C1 segment of cervical spinal cord (tissue), 14 donors: ENCODE measurements at regions not wholly inside any gene's neighbourhood (a gene's known extent, or its start where the extent isn't known, plus 50 kb on each side); places are given as distances from the start of the nearest gene placed in this dataset.

Experiments
- DNase-seq, 14 donors: peaks; one replicate each; lab custom pipeline; 2025; lab: John Stamatoyannopoulos, UW

DNA sequence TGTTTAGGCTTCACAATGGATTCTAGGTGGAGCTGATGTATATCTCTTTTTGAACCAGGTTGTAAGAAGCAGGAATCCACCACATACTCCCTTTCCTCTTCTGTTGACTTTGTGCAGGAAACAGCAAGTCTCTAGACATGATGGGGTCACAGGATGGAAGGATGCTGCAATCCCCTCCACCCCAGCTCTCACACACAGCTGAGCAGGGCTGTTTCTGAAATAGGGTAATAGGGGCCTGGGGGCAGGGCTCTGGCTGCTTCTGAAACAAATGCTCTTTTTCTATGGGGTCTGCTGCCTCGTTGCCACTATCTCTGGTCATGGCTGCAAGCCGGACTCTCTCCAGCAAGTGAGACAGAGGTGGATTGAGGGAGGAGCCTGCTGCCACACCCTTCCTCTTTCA lies 148.9 kb downstream of the SOX11 start:
- DNase-seq = no peak

DNA sequence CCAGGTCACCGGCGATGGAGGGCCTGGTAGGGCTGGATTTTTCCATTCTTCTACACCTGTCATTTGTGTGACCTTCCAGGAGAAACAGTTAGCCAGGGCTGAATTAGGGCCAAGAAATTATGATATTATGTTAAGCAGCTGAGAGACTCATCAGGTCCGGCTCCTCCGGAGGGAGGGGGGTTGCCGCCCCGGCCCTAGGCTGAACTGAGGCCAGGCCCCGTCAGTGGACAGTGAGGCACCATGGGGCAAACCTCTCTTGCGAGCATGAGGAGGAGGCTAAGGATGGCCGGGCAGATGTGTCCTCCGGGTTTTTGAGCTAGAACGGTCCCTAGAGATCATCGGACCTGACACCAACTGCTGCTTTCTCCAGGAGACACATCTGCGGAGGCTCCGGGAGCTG lies 150.1 kb downstream of the SOX11 start:
- DNase-seq = no peak

- DNase-seq = no peak
Measured at GRCh38 chr2:5845798-5846330, 153.7 kb downstream of the SOX11 start.

DNA sequence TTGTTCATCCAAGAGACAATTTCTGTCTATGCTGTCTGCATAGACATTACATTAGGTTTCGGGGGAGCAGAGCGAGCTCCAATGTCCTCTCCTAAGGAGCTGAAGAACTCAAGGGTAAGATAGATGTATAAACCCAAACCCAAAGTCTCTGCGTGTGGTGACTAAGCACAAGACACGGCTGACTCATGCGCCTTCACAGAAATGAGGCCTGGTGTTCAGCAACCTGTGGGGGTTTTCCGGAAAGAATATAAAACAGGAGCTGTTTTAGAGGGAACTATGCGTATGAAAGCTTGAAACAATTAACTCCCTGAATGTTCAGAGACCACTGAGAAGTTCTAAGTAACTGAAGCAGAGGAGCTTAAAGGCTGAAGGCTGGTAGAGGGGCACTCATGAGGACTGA lies 154.7 kb downstream of the SOX11 start:
- DNase-seq = no peak

GRCh38 chr2:5849562-5849961 lies 157.4 kb downstream of the SOX11 start:
- no peak for DNase-seq

DNA sequence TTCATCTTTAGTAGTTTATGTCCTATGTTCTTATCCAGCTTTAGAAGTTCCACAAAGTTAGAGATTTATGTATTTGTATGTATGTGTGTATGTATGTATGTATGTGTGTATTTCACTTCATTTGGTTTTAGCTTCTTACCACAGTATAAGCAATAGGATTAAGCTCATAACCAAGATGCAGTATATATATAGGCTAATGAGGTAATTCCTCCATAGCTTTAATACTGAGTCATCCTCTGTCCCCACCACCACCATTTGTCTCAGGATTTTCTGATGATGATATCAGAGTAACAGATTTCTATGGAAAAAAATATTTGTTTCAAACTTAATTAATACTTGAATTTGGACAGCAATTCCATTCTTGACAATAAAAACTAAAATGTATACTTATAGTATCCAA lies 159.2 kb downstream of the SOX11 start:
- no peak for DNase-seq

DNA sequence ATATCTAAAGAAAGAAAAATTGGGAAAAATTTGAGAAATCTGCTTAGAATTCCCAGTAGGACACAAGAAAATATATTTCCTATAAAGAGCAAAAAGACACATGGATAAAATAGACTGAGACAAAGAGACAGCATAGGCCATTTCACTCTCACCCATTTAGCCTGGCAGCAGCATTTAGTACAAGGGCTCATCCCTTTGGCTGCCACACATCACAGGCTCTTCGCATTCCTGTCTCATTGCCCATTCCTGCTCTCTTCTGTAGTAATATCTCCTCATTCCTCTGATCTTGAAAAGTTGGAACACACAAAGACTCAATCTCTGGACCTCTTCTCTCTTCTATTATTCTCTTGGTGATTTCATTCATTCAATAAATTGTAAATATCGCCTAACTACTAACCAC lies 162.6 kb downstream of the SOX11 start:
- DNase-seq = no peak

DNA sequence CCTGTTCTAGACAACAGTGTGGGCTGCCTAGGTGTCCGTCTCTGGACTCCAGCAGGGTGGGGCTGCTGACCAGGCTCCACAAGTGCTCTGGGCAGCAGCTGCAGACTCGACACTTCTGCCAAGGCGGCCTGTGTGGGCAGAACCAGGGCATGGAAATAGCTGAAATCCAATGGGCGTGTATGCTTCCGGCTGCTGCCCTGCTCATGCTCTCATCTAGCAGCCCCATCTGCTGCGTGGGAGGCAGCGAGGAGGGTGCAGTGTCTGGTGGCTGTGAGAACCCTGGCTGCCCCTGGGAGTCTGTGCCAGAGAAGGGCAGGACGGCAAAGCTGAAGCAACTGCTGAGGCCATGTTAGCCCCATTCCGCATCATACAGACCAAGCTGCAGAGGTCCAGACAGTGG lies 174.9 kb downstream of the SOX11 start:
- DNase-seq = no peak

DNA sequence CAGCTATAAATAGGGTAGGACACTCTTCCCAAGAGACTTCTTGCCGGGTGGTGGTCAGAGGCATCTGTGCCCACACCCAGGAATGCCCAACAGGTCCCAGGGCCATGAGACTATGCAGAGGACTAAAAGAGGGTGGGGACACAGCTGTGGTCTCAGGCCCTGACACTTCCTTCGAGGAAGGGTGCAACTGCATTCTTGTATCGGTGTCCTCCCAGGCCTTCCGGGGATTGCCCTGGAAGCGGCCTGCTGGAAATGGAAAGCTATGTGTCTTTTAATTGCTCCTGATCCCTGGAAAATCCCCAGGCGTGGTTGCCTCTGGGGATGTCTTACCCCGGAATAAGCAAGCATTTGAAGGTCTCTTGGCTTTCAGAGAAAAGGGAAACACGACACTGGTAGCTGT lies 176.7 kb downstream of the SOX11 start:
- no peak for DNase-seq

GRCh38 chr2:5869936-5870335 lies 177.8 kb downstream of the SOX11 start:
- DNase-seq = no peak

DNA sequence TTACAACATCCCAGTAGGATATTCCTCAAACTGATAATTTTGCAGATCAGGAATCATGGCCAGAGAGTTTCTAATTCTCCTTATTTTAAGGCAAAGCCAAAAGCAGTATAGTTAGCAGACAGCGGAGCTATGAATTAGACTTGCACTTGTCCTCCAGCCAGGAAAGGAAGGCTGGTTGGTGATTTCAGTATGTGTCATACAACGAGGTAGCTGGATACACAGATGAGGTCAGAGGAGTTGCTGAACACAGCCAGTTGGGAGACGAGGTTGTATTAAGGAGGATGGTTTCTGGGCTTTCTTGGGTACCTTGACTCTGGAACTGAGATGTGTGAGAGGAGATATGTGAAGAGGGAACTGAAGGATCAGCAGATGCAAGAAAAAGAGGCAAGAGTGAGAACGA lies 185.2 kb downstream of the SOX11 start:
- no peak for DNase-seq

- DNase-seq = no peak
Measured at GRCh38 chr2:5885451-5886173, 193.4 kb downstream of the SOX11 start.

- DNase-seq = no peak
Measured at GRCh38 chr2:5886462-5886861, 194.3 kb downstream of the SOX11 start.

DNA sequence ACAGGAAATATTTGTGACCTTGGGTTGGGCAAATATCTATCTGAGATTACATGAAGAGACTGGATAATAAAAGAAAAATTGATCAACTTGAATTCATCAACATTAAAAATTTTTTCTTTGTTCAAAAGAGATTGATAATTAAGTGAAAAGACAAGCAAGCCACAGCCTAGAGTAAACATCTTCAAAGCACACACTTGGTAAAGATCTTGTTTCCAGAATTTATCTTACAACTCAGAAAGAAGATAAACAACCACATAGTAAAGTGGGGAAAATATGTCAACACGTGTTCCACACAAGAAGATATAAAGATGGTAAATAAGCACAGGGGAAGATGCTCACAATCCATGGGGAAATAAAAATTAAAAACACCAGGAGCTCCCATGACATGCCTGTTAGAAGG lies 195.9 kb downstream of the SOX11 start:
- no peak for DNase-seq

DNA sequence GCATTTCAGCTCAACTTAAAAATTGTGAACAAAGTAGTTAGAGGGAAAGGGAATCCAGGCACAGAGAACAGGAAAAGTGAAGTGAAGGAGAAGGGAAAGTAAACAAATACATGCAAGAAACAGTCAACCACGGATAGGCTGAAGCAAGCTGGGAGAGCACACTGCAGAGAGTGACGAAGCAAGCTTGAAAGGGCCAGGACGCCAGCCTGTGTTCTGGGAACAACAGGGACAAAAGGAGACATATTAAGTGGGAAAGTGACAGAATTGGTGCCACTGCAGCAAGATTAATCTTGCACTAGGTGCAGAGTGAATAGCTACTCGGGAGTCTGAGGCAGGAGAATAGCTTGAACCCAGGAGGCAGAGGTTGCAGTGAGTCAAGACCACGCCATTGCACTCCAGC lies 197.3 kb downstream of the SOX11 start:
- DNase-seq = peak in 1 of 14 donors; percentile 16

DNA sequence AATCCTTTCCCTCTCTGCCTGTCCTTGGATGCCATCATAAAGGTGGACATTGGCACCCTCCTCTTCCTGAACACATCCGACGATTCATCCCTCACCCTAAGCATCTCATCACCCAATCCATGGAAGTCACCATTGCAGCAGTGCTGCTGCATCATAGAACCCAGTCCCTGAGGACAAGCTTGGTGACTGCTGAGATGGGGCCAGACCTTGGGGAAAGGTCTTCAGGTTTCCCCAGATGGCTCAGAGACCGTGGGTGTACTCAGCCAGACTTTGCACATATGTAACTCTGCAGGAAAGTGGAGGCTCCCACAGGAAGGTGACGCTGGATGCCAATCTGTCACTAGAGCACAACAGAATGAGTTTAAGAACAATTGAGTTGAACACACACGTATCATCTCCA lies 202.2 kb downstream of the SOX11 start:
- no peak for DNase-seq

DNA sequence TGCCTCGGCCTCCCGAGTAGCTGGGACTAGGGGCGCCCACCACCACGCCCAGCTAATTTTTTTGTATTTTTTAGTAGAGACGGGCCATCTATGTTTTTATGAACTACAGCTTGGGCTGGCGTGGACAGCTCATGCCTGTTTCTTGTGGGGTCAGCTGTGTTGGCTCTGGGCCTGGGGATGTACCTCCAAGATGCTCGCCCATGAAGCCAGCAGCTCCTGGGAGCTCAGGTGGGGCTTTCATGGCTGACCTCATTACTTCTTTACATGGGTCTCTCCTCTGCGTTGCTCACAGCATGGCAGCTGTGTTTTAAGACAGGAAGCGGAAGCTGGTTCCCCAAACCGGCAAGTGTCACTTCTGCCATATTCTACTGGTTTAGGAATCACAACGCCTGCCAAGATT lies 203.1 kb downstream of the SOX11 start:
- DNase-seq = no peak

DNA sequence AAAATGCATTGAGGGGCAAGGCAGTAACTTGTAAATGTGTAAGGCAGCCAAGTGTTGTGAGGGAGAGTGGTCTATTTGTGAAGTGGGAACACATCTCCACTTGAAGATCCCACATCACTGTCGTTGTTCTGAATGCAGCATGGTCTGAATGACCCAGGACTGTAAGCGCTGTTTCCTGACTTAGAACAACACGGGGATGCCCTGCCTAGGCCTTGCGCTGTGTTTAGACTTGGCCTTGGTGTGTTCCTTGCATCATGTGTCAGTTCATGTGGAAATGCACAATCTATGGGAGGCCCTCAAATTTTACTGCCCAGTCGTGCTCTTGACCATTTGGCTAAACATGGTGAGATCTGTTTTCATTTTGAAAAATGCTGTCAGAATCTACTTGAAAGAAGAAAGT lies 205.1 kb downstream of the SOX11 start:
- DNase-seq = no peak

DNA sequence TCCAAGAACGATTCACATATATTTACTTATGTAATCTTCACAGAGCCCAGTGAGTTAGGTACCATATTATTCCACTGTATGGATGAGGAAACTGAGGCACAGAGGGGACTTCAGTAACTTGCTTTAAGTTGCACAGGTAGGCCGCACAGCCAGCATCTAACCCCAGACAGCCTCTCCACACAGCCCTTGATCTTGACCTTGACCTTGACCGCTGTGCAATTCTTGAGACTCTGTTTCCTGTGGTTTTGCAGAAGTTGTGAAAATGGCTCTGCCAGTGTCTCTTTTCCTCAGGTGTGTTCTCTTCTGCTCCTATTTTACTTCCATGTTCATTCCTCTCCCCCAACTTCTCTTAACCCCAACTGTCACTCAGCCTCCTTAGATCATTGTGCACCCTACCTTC lies 206.5 kb downstream of the SOX11 start:
- DNase-seq = no peak

GRCh38 chr2:5905661-5906060 lies 213.5 kb downstream of the SOX11 start:
- DNase-seq = no peak

DNA sequence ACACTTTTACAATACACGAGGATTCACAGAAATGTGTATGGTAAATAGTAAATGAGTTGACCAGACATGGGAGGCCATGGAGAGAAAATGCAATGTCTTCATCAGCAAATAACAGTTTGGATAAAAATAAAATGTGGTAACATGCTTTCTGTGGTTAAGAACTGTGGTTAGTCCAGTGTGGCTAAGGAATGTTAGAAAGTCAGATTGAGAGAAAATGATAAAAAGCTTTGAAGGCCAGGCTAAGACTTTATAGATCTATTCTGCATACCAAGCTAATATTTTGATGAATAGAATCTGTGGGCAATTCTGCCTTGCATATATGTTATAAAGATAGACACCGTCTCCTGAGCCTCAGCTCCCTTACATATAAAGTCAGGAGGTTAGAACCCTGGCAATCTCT lies 215.9 kb downstream of the SOX11 start:
- DNase-seq = no peak

GRCh38 chr2:5911718-5912117 lies 219.5 kb downstream of the SOX11 start:
- no peak for DNase-seq

- DNase-seq = no peak
Measured at GRCh38 chr2:5913711-5914395, 221.7 kb downstream of the SOX11 start.
